Stimulated activated effector memory CD8-positive, alpha-beta T cell treated with anti-CD3 and anti-CD28 coated beads, Interleukin-12 subunit alpha, Interleukin-12 subunit beta, amount 100 ng/mL, for 72 hours (primary cell): ENCODE measurements at regions not wholly inside any gene's neighbourhood (a gene's known extent, or its start where the extent isn't known, plus 50 kb on each side); places are given as distances from the start of the nearest gene placed in this dataset.

ENCODE experiments used
- ATAC-seq: fragments of 150-1000 bp; cut with Tn5 transposase; 2 replicates; pipeline ENCODE4 v1.10.0; 2021
- DNase-seq, 2 donors: peaks; one replicate each; pipeline ENCODE4 v3.0.0; 2021 to 2022; ENCODE audit warnings: low spot score in 2 of 2
- H3K27ac Mint-ChIP-seq: one replicate; pipeline ENCODE4 v1.8.0; 2022; ENCODE audit warnings: mild to moderate bottlenecking, mixed read lengths
- H3K36me3 Mint-ChIP-seq: one replicate; pipeline ENCODE4 v1.8.0; 2022; ENCODE audit warnings: mild to moderate bottlenecking, mixed read lengths
- H3K4me1 Mint-ChIP-seq: one replicate; pipeline ENCODE4 v1.8.0; 2022; ENCODE audit warnings: mixed read lengths
- H3K4me3 Mint-ChIP-seq: one replicate; pipeline ENCODE4 v1.8.0; 2022; ENCODE audit warnings: mild to moderate bottlenecking, mixed read lengths
- H3K9me3 Mint-ChIP-seq: one replicate; pipeline ENCODE4 v1.8.0; 2022; ENCODE audit warnings: mixed read lengths

DNA sequence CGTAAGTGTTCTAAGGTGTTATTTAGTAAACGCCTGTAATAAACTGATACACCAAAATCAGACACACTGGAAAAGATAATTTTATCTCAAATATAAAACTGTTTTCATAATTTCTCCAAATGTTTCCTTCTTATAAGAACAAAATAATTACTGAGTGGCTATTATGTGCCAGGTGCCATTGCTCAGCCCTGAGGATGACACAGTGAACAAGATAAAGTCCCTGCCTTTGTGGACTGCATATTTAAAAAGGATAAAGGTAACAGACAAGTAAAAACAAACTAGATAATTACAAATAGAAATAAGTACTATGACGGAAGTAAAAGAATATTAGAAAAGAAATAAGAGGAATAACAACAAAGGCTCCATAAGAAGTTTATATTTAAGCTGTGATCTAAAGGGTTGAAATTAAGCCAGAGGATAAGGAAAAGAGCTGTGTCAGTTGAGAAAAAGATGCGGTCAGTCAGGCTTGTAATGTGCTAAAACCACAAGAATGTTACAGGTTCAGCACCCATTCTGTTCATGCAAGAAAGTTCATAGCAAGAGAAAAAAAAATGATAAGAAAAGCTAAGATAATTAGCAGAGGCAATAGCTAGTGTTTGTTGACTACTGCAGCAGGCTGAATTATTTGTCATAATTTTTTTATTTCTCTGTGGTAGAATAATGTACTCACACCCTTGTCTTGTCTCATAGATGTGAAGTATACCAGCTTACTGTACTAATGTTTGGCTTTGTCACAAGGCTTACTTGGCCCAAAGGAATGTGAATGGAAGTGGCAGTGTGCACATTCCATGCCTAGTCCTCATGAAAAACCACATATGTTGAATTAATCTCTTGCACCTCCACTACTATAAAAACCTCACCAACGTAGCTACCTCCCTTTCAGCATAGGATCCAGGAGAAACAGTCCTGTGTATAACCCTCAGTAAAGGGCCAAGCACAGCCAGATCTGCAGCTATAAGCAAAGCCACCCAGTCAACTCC, 75.1 kb downstream of the CRPPA start:
- Mint-ChIP-seq H3K4me3 (no peak overlapping the region), H3K36me3 (no peaks in the 10 kb centered on the region), H3K9me3 (peaks cover 24% of the 10 kb centered on the region), H3K4me1 (peaks cover 16% of the 10 kb centered on the region), H3K27ac (no peak overlapping the region)
- DNase-seq (no peak), ATAC-seq (peak; percentile 52)

DNA sequence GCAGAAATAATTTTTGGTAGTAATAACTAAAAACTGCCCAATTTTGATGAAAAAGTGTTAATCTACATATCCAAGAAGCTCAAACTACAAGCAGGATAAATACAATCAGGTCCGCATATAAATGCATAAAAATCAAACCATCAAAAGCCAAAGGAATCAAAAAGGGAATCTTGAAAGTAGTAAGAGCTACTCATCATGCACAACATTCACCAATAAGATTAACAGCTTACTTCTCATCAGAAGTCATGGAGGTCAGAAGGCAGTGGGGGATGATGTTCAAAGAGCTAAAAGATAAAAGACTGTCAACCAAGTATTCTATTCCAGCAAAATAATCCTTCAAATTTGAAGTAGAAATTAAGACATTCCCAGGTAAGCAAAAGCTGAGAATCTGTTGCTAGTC, 76.4 kb downstream of the CRPPA start:
- Mint-ChIP-seq H3K36me3 (no peaks in the 10 kb centered on the region), H3K4me1 (peaks cover 16% of the 10 kb centered on the region), H3K27ac (no peak overlapping the region), H3K4me3 (no peak overlapping the region), H3K9me3 (peaks cover 18% of the 10 kb centered on the region)
- no peak for DNase-seq
- no peak for ATAC-seq

DNA sequence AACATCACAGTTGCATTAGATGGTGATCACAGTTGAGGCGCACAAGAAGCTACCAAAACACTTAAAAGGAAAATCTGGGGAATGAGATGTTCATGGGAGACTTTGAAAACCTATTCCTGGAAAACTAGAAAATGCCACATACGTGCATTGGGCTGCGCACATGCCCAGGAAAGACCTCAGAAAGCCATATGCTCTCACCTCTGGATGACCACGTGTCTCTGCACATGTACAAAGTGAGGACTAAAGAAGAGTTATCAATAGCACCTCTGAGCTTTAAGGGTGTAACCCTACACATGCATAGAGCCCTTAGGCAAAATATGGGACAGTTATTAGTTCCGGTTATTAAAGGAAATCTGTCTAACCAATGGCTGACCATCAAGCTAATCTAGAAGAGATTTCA, 77.7 kb downstream of the CRPPA start:
- no peak for ATAC-seq
- Mint-ChIP-seq H3K4me3 (no peak overlapping the region), H3K4me1 (peaks cover 16% of the 10 kb centered on the region), H3K36me3 (no peaks in the 10 kb centered on the region), H3K27ac (no peak overlapping the region), H3K9me3 (peaks cover 9% of the 10 kb centered on the region)
- no peak for DNase-seq

DNA sequence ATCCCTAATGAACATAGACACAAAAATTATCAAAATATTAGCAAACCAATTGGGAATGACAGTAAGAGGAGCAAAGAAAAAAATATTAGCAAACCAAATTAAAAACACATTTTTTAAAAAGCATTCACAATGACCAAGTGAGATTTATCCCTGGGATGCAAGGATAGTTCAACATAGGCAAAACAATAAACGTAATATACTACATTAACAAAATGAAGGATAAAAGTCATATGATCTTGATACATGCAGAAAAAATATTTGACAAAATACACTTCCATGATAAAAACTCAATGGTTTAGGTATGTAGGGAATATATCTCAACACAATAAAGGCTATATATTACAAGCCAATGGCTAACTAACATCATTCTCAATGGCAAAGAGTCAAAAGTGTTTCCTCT, 83.3 kb downstream of the CRPPA start:
- H3K36me3 Mint-ChIP-seq, result no peaks in the 10 kb centered on the region
- H3K4me3 Mint-ChIP-seq, result no peak overlapping the region
- DNase-seq, result no peak
- ATAC-seq, result no peak
- no peak overlapping the region for H3K27ac Mint-ChIP-seq
- H3K9me3 Mint-ChIP-seq, result peaks cover 9% of the 10 kb centered on the region
- H3K4me1 Mint-ChIP-seq, result peaks cover 6% of the 10 kb centered on the region

DNA sequence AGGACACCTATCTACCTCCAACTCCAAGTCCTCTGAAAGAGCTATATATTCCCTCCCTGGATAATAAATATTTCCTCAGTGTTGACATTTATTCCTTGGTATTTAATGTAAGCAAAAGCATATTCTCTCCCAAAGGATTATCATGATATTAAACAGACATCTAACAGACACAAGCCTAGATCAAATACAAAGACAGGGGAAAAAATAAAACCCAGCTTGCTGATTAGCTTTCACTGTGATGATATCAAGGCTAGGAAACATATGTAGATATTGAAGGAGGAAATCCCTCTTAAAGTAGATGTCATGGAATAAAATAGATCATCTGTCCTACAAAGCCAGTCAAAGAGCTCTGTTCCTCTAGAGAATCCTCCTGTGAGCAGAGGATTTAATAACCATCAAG, 95.2 kb downstream of the CRPPA start:
- H3K9me3 Mint-ChIP-seq, result no peaks in the 10 kb centered on the region
- no peak for DNase-seq
- no peaks in the 10 kb centered on the region for H3K36me3 Mint-ChIP-seq
- no peaks in the 10 kb centered on the region for H3K4me1 Mint-ChIP-seq
- H3K27ac Mint-ChIP-seq, result no peak overlapping the region
- ATAC-seq, result no peak
- no peak overlapping the region for H3K4me3 Mint-ChIP-seq

DNA sequence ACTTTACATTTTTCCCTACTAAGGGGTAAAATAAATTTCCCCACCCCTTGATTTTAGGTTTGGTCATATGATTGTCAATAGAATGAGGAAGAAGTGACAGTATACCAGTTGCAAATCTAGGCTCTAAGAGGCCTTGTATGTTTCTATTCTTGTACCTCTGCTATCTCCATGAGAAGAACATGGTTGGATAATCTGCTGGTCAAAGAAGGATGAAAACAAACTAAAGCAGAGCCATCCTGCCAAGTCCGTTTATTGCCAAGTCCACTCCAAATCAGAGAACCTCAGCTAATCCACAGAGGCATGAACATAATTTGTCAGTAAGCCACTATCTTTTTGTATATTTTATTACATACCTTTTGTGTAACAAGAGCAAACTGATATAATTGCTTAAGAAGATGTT, 98.0 kb downstream of the CRPPA start:
- H3K4me3 Mint-ChIP-seq, result no peak overlapping the region
- no peak overlapping the region for H3K27ac Mint-ChIP-seq
- no peaks in the 10 kb centered on the region for H3K4me1 Mint-ChIP-seq
- ATAC-seq (no peak), DNase-seq (no peak)
- no peaks in the 10 kb centered on the region for H3K9me3 Mint-ChIP-seq
- H3K36me3 Mint-ChIP-seq, result no peaks in the 10 kb centered on the region

DNA sequence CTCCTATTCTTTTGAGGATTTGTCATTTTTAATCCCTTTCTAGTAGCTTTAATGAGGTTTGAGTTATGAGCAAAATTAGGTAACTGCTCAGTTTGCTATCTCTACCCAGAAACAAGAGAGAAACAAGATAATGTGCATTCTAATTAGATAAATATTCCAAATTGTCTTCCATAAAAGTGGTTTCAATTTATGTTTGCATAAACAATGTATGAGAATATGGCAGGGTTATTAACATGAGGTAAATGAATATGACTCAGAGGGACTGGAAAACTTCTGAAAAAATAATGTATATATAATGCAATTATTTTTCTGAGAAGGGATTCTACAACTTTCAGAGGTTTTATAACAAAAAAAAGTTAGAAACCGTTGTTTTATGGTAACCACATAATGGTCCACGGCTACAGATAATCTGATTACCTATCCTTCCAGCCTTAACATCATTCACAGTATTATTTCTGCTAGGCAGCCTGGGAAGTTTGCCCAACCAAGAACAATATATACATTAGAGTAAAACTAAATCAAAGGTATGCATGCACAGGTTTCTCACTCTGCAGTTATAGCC, 101.2 kb downstream of the CRPPA start:
- Mint-ChIP-seq H3K4me3 (no peak overlapping the region), H3K9me3 (no peaks in the 10 kb centered on the region)
- ATAC-seq, result no peak

DNA sequence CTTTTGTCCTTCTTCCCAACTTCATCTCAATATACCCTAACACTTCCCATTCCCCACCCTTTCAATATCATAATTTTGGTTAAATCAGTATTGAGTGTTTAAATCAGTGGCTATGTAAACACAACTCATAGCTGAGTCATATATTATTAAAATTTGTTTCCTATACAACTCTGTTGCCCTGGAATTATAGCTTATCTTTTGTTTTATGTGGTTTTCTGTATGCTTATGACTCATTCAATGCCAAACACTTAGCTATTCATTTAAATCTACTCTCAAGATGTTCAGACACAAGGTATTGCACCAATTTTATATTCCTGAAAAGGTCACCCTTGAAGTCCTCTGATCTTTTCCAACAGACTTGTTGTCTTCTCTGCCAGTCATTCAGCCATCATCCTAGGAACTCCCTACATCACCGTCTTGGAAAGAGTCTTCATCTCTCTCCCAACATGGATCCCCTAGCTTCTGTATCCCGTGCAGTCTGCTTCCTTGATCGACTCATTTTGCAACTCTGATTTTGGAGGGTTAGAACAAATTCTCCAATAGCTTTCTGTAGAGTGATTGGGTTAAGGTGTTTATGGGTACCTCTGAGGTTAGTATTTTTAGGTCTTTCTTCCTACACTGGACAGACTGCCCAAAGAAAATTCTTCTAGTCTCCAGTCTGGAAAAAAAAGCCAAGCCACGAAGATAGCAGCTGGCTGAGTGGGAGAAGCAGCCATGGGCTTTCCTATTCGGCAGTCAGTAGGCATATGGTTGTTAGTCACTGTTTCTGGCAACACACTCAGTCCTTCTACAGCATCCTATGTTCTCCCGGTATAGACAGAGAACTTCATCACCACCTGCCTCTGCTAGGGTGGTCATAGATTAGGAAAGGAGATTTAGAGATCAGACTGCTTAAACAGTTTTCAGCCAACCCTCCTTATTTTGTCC, 102.1 kb downstream of the CRPPA start:
- no peak overlapping the region for H3K27ac Mint-ChIP-seq
- H3K9me3 Mint-ChIP-seq, result no peaks in the 10 kb centered on the region
- ATAC-seq (no peak), DNase-seq (no peak)
- no peaks in the 10 kb centered on the region for H3K4me1 Mint-ChIP-seq
- no peaks in the 10 kb centered on the region for H3K36me3 Mint-ChIP-seq
- no peak overlapping the region for H3K4me3 Mint-ChIP-seq

More for the DNA sequence above, 101.2 kb downstream of the CRPPA start:
- no peaks in the 10 kb centered on the region for H3K4me1 Mint-ChIP-seq
- no peaks in the 10 kb centered on the region for H3K36me3 Mint-ChIP-seq
- no peak overlapping the region for H3K27ac Mint-ChIP-seq
- DNase-seq, result no peak

DNA sequence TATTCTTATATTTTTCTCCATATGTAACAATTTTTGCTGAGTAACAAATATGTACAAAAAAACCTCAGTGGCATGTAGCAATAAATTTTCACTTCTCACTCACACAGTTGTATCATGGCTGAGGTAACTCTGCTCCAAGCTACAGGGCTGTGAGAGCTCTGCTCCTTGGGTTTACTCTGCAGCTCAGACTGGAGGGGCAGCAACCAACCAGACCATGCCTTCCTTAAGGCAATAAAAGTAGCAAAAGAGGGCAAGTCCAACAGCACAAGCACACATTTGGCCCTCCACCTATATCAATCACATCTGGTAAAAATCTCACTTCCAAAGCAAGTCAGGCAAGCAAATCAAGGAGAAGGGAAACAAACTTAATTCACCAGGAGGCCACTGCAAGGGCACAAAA, 102.9 kb downstream of the CRPPA start:
- H3K4me3 Mint-ChIP-seq, result no peak overlapping the region
- H3K36me3 Mint-ChIP-seq, result no peaks in the 10 kb centered on the region
- H3K9me3 Mint-ChIP-seq, result no peaks in the 10 kb centered on the region
- no peak for DNase-seq
- no peak for ATAC-seq
- H3K27ac Mint-ChIP-seq, result no peak overlapping the region
- H3K4me1 Mint-ChIP-seq, result no peaks in the 10 kb centered on the region

DNA sequence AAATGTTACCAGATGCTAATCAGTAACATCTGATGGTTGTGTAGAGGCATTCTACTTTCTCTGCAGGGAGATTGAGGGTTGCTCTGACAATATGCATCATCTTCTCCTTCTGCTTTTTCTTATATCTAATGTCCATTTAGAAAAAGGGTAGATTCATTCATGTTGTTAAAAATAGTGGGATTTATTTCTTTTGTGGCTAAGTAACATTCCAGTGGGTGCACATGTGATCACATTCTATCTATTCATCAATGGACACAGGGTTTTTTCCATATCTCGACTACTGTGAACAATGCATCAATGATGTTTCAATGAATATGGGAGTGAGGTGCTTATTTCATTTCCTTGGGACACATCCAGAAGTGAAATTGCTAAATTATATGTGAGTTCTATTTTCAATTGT, 103.9 kb downstream of the CRPPA start:
- Mint-ChIP-seq H3K4me3 (no peak overlapping the region), H3K9me3 (no peaks in the 10 kb centered on the region), H3K36me3 (no peaks in the 10 kb centered on the region), H3K27ac (no peak overlapping the region), H3K4me1 (no peaks in the 10 kb centered on the region)
- DNase-seq, result no peak
- ATAC-seq, result no peak

DNA sequence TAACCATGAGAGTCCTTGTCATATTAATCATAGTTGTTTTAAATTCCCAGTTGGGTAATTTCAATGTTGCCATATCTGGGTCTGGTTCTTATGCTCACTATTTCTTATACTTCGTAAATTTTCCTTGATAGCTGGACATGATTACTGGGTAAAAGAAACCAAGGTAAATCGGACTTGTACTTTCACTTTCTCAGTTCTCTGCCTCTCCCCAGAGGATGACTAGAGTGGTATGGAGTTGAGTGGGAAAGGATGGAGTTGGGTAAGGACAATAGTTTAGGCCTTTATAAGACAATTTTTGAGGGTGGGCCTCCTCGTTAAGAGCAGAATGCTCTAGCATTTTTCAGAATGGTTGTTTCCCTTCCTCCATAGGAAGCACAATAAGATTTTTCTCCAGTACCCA, 106.1 kb downstream of the CRPPA start:
- Mint-ChIP-seq H3K9me3 (no peaks in the 10 kb centered on the region), H3K27ac (no peak overlapping the region), H3K4me3 (no peak overlapping the region), H3K36me3 (no peaks in the 10 kb centered on the region), H3K4me1 (no peaks in the 10 kb centered on the region)
- ATAC-seq (no peak), DNase-seq (no peak)

DNA sequence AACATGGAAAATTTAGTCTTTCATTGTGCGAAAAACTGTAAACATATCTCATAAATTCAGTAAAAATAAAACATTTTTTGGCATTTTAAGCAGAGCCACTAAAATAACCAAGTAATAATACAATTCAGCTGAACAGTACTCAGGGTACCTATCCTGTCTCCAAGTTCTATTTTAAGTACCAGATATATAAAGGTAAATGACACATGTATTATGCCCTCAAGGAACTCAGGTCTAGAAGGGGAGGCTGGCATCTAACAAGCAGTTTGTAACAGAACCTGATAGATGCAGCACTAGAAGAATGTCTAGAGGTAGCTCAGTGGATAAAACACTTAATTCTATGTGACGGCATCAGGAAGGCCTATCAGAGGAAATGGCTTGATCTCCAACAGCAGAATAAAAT, 112.2 kb downstream of the CRPPA start:
- ATAC-seq (no peak), DNase-seq (no peak)
- H3K27ac Mint-ChIP-seq, result no peak overlapping the region
- H3K9me3 Mint-ChIP-seq, result no peaks in the 10 kb centered on the region
- no peak overlapping the region for H3K4me3 Mint-ChIP-seq
- H3K4me1 Mint-ChIP-seq, result no peaks in the 10 kb centered on the region
- no peaks in the 10 kb centered on the region for H3K36me3 Mint-ChIP-seq

DNA sequence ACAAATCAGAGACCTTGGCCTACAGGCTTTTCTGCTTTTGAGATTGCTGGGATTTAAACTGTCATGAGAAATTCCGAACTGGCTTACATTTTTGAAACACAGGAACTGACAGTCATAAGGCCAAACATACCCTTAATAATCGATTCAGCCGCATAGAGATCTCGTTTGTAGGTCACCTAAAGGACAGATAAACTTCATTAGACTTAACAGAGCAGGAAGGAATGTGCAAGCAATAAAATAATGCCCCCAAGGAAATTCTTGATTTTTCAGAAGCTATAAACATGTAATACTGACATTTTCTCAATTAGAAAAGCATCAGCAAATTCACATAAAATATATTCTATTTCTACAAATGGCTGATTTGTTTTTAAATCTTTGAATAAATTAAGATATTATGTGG, 120.0 kb downstream of the CRPPA start:
- Mint-ChIP-seq H3K4me3 (no peak overlapping the region), H3K36me3 (no peaks in the 10 kb centered on the region), H3K27ac (no peak overlapping the region), H3K9me3 (no peaks in the 10 kb centered on the region), H3K4me1 (no peaks in the 10 kb centered on the region)
- ATAC-seq (no peak), DNase-seq (no peak)

DNA sequence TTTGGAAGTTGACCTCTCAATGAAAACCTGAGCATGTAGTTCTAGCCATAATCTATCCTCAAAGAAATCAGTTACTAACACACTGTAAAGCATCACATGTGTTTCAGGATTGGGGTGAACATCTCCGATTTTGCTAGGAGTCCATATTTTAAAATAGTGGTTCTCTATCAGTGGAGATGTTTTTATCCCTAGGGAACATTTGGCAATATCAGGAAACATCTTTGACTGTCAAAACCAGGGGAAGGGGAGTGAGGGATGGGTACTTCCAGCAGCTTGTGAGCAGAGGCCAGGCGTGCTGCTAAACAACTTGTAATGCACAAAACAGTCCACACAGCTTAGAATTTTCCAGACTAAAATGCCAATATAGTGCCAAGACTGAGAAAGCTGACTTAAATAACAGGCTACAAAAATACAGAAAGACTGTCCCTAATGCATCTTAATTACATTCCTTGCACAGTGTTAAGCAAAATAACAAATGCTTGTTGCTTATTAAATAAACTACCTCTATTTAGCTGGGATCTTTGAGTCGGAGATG, 120.9 kb downstream of the CRPPA start:
- no peak overlapping the region for H3K4me3 Mint-ChIP-seq

DNA sequence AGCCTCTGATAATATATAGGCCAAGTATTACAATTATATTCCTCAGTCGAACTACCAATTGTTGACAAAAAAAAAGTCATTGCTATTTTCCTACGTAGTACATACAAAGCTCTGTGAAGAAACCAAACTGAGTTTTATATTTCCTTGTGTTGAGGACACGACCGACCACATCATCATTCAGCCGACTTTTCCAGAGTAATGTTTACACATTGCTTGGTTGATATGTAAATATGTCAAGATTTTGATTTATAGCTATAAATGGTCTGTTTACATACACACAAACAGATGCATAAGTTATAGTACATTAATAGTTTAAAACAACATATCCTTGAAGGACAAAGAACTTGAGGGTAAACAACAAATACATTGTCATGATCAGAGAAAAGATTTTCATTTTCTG, 121.5 kb downstream of the CRPPA start:
- H3K27ac Mint-ChIP-seq, result no peak overlapping the region
- H3K9me3 Mint-ChIP-seq, result no peaks in the 10 kb centered on the region
- no peak for ATAC-seq

More for the DNA sequence above, 120.9 kb downstream of the CRPPA start:
- Mint-ChIP-seq H3K9me3 (no peaks in the 10 kb centered on the region), H3K4me1 (no peaks in the 10 kb centered on the region), H3K27ac (no peak overlapping the region), H3K36me3 (no peaks in the 10 kb centered on the region)
- DNase-seq (no peak), ATAC-seq (no peak)

More for the DNA sequence above, 121.5 kb downstream of the CRPPA start:
- no peaks in the 10 kb centered on the region for H3K4me1 Mint-ChIP-seq
- H3K36me3 Mint-ChIP-seq, result no peaks in the 10 kb centered on the region
- no peak overlapping the region for H3K4me3 Mint-ChIP-seq
- DNase-seq, result no peak
